CD14-positive monocyte (primary cell): ENCODE measurements at regions not wholly inside any gene's neighbourhood (a gene's known extent, or its start where the extent isn't known, plus 50 kb on each side); places are given as distances from the start of the nearest gene placed in this dataset.

Experiments
- DNase-seq, 3 donors: peaks; one replicate each; pipeline ENCODE4 v3.0.0-alpha.2; 2011 to 2022
- H2AFZ ChIP-seq: 2 replicates; pipeline ENCODE4 v1.6.0; 2012; ENCODE audit warnings: mild to moderate bottlenecking, low read depth, low read length, inconsistent platforms; ENCODE audit not compliant: insufficient read depth, poor library complexity, severe bottlenecking
- H3K27ac ChIP-seq, 2 donors: 1 replicate in 1 of 2; 2 replicates in 1 of 2; pipeline ENCODE4 v1.5.1; 2012 to 2013; ENCODE audit warnings: low read length in 2 of 2, control low read depth in 1 of 2, inconsistent platforms in 1 of 2, low read depth in 1 of 2, mild to moderate bottlenecking in 1 of 2
- H3K27me3 ChIP-seq, 2 donors: one replicate each; pipeline versions ENCODE4 v1.6.0 to v1.6.1; 2011 to 2013; ENCODE audit warnings: low read length in 2 of 2; ENCODE audit not compliant: control insufficient read depth in 2 of 2, insufficient read depth in 2 of 2
- H3K36me3 ChIP-seq, 2 donors: replicated peaks in 1 of 2; 1 replicate in 1 of 2; 2 replicates in 1 of 2; pipeline versions ENCODE4 v1.5.1 to v1.6.1; 2012 to 2013; ENCODE audit warnings: low read length in 2 of 2, control low read depth in 1 of 2, inconsistent platforms in 1 of 2, mild to moderate bottlenecking in 1 of 2; ENCODE audit not compliant: insufficient read depth in 2 of 2, control insufficient read depth in 1 of 2
- H3K4me1 ChIP-seq, 2 donors: 1 replicate in 1 of 2; 2 replicates in 1 of 2; pipeline versions ENCODE4 v1.5.1 to v1.6.1; 2012 to 2013; ENCODE audit warnings: low read length in 2 of 2, control low read depth in 1 of 2, inconsistent platforms in 1 of 2, mild to moderate bottlenecking in 1 of 2, moderate library complexity in 1 of 2; ENCODE audit not compliant: insufficient read depth in 2 of 2, control insufficient read depth in 1 of 2
- H3K4me2 ChIP-seq: replicated peaks from 2 replicates; pipeline ENCODE3; 2012; ENCODE audit warnings: low read length, moderate library complexity, mild to moderate bottlenecking; ENCODE audit not compliant: poor library complexity, severe bottlenecking; ENCODE audit errors: extremely low read depth
- H3K4me3 ChIP-seq, 3 experiments: fragments of 200-600 bp in 1 of 3; sonication (generic) in 1 of 3; replicated peaks in 1 of 3; 1 replicate in 2 of 3; 2 replicates in 1 of 3; pipeline ENCODE4 v1.5.1; 2011 to 2013; ENCODE audit warnings: low read length in 3 of 3, mild to moderate bottlenecking in 3 of 3, control low read depth in 2 of 3, low read depth in 2 of 3, inconsistent platforms in 1 of 3, moderate library complexity in 1 of 3
- H3K79me2 ChIP-seq: 2 replicates; pipeline ENCODE4 v1.6.0; 2012; ENCODE audit warnings: mild to moderate bottlenecking, control low read depth, inconsistent platforms, low read length, moderate library complexity; ENCODE audit not compliant: insufficient read depth
- H3K9ac ChIP-seq: 2 replicates; pipeline ENCODE4 v1.6.0; 2017; ENCODE audit warnings: low read length, mild to moderate bottlenecking; ENCODE audit not compliant: insufficient read depth, poor library complexity, severe bottlenecking
- H3K9me3 ChIP-seq, 2 donors: replicated peaks in 1 of 2; 1 replicate in 1 of 2; 2 replicates in 1 of 2; pipeline versions ENCODE4 v1.5.1 to v1.6.1; 2012 to 2013; ENCODE audit warnings: low read length in 2 of 2, control low read depth in 1 of 2; ENCODE audit not compliant: control insufficient read depth in 1 of 2, insufficient read depth in 1 of 2
- H4K20me1 ChIP-seq: 2 replicates; pipeline ENCODE4 v1.6.0; 2012; ENCODE audit warnings: mild to moderate bottlenecking, low read length, control low read depth, moderate library complexity; ENCODE audit not compliant: insufficient read depth
- H3K27ac Mint-ChIP-seq, 7 donors: one replicate each; pipeline ENCODE4 v1.8.0; 2020; ENCODE audit warnings: mild to moderate bottlenecking in 7 of 7, mixed read lengths in 7 of 7, moderate library complexity in 6 of 7, inconsistent platforms in 2 of 7
- H3K27me3 Mint-ChIP-seq, 3 donors: one replicate each; pipeline ENCODE4 v1.8.0; 2021 to 2022; ENCODE audit warnings: low read depth in 3 of 3, mild to moderate bottlenecking in 3 of 3, mixed read lengths in 3 of 3, moderate library complexity in 3 of 3, inconsistent platforms in 1 of 3
- H3K36me3 Mint-ChIP-seq, 2 donors: one replicate each; pipeline ENCODE4 v1.8.0; 2020; ENCODE audit warnings: mixed read lengths in 2 of 2, inconsistent platforms in 1 of 2, mild to moderate bottlenecking in 1 of 2
- H3K4me1 Mint-ChIP-seq: one replicate; pipeline ENCODE4 v1.8.0; 2020; ENCODE audit warnings: mild to moderate bottlenecking, mixed read lengths
- H3K4me3 Mint-ChIP-seq, 2 donors: one replicate each; pipeline ENCODE4 v1.8.0; 2020; ENCODE audit warnings: mild to moderate bottlenecking in 2 of 2, mixed read lengths in 2 of 2, moderate library complexity in 1 of 2
- H3K9me3 Mint-ChIP-seq, 7 donors: one replicate each; pipeline ENCODE4 v1.8.0; 2020 to 2022; ENCODE audit warnings: mixed read lengths in 7 of 7, mild to moderate bottlenecking in 6 of 7, moderate library complexity in 6 of 7, inconsistent platforms in 2 of 7
- CTCF ChIP-seq: fragments of 200-600 bp; IDR thresholded peaks from one replicate; pipeline ENCODE4 v1.8.0; 2022; ENCODE audit warnings: antibody characterized with exemption, mild to moderate bottlenecking
- WGBS: methylation state at CpG from one replicate; pipeline ENCODE4 v1.1.5; 2013; ENCODE audit warnings: missing lambda C conversion rate; ENCODE audit not compliant: insufficient coverage; 5-methylcytosine and 5-hydroxymethylcytosine counted together
- intact Hi-C, 2 donors: fragments of 100-400 bp; cut with micrococcal nuclease; formaldehyde crosslinking; loops; one replicate each; pipeline versions ENCODE4 v1.15.0 to v1.15.1; 2023

- H3K9me3 Mint-ChIP-seq, result peaks cover 0 to 3% (median 0%) of the 10 kb centered on the region in 7 donors
- peaks cover 0 to 3% (median 1%) of the 10 kb centered on the region in 3 donors for H3K27me3 Mint-ChIP-seq
These were observed 494.2 kb upstream of the ZMIZ1 start for GRCh38 chr10:78574547-78574946.

GRCh38 chr10:78575400-78575799 lies 493.4 kb upstream of the ZMIZ1 start:
- no peak overlapping the region for H3K4me3 ChIP-seq
- no peaks in the 10 kb centered on the region for H3K9me3 ChIP-seq
- no peak overlapping the region for H3K4me2 ChIP-seq
- no peak overlapping the region for H3K27ac ChIP-seq
- no peak overlapping the region for H3K9ac ChIP-seq
- DNase-seq, result no peak
- no peaks in the 10 kb centered on the region for H3K36me3 ChIP-seq
- TF ChIP-seq CTCF, result no peak
- no peak overlapping the region for H2AFZ ChIP-seq
- H3K36me3 Mint-ChIP-seq, result peaks cover 0 to 5% of the 10 kb centered on the region in 2 donors
- no peak overlapping the region for H3K4me3 Mint-ChIP-seq
- H3K9me3 Mint-ChIP-seq, result peaks cover 0 to 1% (median 0%) of the 10 kb centered on the region in 7 donors
- no peaks in the 10 kb centered on the region for H3K79me2 ChIP-seq
- peaks cover 38% of the 10 kb centered on the region for H3K4me1 Mint-ChIP-seq
- H3K27ac Mint-ChIP-seq, result no peak overlapping the region
- peaks cover 22 to 26% of the 10 kb centered on the region in 2 donors for H3K4me1 ChIP-seq
- peaks cover 0 to 5% (median 1%) of the 10 kb centered on the region in 3 donors for H3K27me3 Mint-ChIP-seq
- 98% methylated on average over 6 of the region's 6 CpGs for WGBS
- H3K27me3 ChIP-seq, result no peaks in the 10 kb centered on the region
- no peaks in the 10 kb centered on the region for H4K20me1 ChIP-seq
- intact Hi-C loops, result loop anchor here in 1 of 2 donors (5.0 to 10.0 kb wide), 2 partner anchors 179 to 492 kb away; partner anchors contain the start of gene ZMIZ1

More at GRCh38 chr10:78574547-78574946, 494.2 kb upstream of the ZMIZ1 start:
- no peak overlapping the region for H3K4me3 Mint-ChIP-seq
- peaks cover 40% of the 10 kb centered on the region for H3K4me1 Mint-ChIP-seq
- H3K4me2 ChIP-seq, result no peak overlapping the region
- H3K27ac Mint-ChIP-seq, result no peak overlapping the region
- no peak for TF ChIP-seq CTCF
- intact Hi-C loops, result loop anchor here in 1 of 2 donors (10.0 kb wide), 1 partner anchor 180 kb away; no protein-coding TSS in a partner anchor
- H2AFZ ChIP-seq, result no peak overlapping the region
- no peak overlapping the region for H3K27ac ChIP-seq
- no peaks in the 10 kb centered on the region for H3K79me2 ChIP-seq
- H3K4me1 ChIP-seq, result peaks cover 22 to 26% of the 10 kb centered on the region in 2 donors
- no peaks in the 10 kb centered on the region for H3K9me3 ChIP-seq
- H3K9ac ChIP-seq, result no peak overlapping the region
- no peaks in the 10 kb centered on the region for H3K36me3 ChIP-seq
- H3K4me3 ChIP-seq, result no peak overlapping the region
- WGBS, result 100% methylated on average over 1 of the region's 7 CpGs
- DNase-seq, result no peak
- no peaks in the 10 kb centered on the region for H3K27me3 ChIP-seq
- H4K20me1 ChIP-seq, result no peaks in the 10 kb centered on the region
- peaks cover 0 to 5% of the 10 kb centered on the region in 2 donors for H3K36me3 Mint-ChIP-seq
